ENCODE measurements at regions not wholly inside any gene's neighbourhood (a gene's known extent, or its start where the extent isn't known, plus 50 kb on each side); places are given as distances from the start of the nearest gene placed in this dataset.

DNA sequence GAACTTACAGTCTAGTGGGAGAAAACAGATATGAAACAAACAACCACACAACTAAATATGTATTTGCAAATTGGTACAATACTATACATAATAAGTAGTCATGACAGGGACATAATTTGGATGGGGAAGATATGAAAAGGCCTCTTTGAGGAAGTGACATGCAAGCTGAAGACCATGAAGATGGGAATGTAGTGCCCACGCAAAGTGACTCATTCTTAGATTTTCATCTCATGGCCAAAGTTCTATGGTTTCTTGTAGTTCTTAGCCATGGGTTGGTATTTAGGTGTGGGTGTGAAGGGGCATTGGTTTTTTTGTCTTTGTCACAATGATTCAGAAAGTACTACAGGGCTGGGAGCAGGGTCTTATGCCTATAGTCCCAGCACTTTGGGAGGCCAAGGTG lies 105.4 kb upstream of the FAM78B start:
- Histone ChIP-seq H3K27ac (ENCODE audit: low read depth, low read length) (no peak overlapping the region), H3K9me3 (ENCODE audit: insufficient read depth, low read depth, low read length) (no peaks in the 10 kb centered on the region), H3K9ac (ENCODE audit: low read length) (no peak overlapping the region), H4K20me1 (ENCODE audit: insufficient read depth, low read length) (no peaks in the 10 kb centered on the region), H3K4me1 (ENCODE audit: insufficient read depth, low read length) (no peaks in the 10 kb centered on the region), H2AFZ (ENCODE audit: low read depth, low read length) (no peak overlapping the region), H3K79me2 (ENCODE audit: insufficient read depth, low read length) (no peaks in the 10 kb centered on the region), H3K4me3 (ENCODE audit: insufficient read depth, low read depth, low read length) (no peak overlapping the region), H3K4me2 (ENCODE audit: low read length) (no peak overlapping the region), H3K27me3 (ENCODE audit: insufficient read depth, low read length) (no peaks in the 10 kb centered on the region), H3K36me3 (ENCODE audit: insufficient read depth, low read length) (no peaks in the 10 kb centered on the region)
- no peaks in the 10 kb centered on the region for H3K27me3 Mint-ChIP-seq (ENCODE audit: low read depth, unreplicated experiment)
- no peaks in the 10 kb centered on the region for H3K36me3 Mint-ChIP-seq (ENCODE audit: low read depth, unreplicated experiment)
- no peak for TF ChIP-seq EZH2 (IDR thresholded peaks at IDR 0.05; ENCODE audit: insufficient read depth, low read length)
- TF ChIP-seq, protein P1, sequence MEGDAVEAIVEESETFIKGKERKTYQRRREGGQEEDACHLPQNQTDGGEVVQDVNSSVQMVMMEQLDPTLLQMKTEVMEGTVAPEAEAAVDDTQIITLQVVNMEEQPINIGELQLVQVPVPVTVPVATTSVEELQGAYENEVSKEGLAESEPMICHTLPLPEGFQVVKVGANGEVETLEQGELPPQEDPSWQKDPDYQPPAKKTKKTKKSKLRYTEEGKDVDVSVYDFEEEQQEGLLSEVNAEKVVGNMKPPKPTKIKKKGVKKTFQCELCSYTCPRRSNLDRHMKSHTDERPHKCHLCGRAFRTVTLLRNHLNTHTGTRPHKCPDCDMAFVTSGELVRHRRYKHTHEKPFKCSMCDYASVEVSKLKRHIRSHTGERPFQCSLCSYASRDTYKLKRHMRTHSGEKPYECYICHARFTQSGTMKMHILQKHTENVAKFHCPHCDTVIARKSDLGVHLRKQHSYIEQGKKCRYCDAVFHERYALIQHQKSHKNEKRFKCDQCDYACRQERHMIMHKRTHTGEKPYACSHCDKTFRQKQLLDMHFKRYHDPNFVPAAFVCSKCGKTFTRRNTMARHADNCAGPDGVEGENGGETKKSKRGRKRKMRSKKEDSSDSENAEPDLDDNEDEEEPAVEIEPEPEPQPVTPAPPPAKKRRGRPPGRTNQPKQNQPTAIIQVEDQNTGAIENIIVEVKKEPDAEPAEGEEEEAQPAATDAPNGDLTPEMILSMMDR (IDR thresholded peaks at IDR 0.05; ENCODE audit: insufficient read depth, low read depth, low read length): no peak
- H3K9me3 Mint-ChIP-seq (ENCODE audit: unreplicated experiment): peaks cover 5% of the 10 kb centered on the region
- FAIRE-seq: no peak
- H3K4me1 Mint-ChIP-seq (ENCODE audit: low read depth, unreplicated experiment): peaks cover 2% of the 10 kb centered on the region
- H3K27ac Mint-ChIP-seq (ENCODE audit: unreplicated experiment): no peak overlapping the region
- DNase-seq (ENCODE audit: low read depth): no peak
- no peak overlapping the region for H3K4me3 Mint-ChIP-seq (ENCODE audit: unreplicated experiment)

DNA sequence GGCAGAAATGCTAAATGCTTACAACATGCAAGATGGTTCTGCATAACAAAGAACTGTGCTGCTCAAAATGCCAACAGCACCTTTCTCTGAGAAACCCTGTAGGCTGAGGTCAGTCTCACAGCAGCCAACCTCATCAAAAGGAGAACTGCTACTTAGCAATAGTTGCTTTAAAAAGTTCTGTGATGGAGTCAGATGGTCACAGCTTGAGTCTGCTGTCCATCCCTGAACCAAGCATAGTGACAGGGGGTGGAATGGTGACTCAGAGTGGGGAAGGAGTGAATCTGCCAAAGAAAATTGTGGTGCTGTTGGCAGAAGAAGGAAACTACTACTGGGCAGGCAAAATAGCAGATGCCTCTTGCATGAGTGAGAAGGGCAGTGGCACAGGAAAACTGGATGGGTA lies 106.0 kb upstream of the FAM78B start:
- Mint-ChIP-seq H3K27ac (ENCODE audit: unreplicated experiment) (no peak overlapping the region), H3K9me3 (ENCODE audit: unreplicated experiment) (peaks cover 5% of the 10 kb centered on the region), H3K4me1 (ENCODE audit: low read depth, unreplicated experiment) (peaks cover 2% of the 10 kb centered on the region), H3K36me3 (ENCODE audit: low read depth, unreplicated experiment) (peaks cover 2% of the 10 kb centered on the region), H3K4me3 (ENCODE audit: unreplicated experiment) (no peak overlapping the region), H3K27me3 (ENCODE audit: low read depth, unreplicated experiment) (no peaks in the 10 kb centered on the region)
- Histone ChIP-seq H3K9ac (ENCODE audit: low read length) (no peak overlapping the region), H2AFZ (ENCODE audit: low read depth, low read length) (no peak overlapping the region), H3K79me2 (ENCODE audit: insufficient read depth, low read length) (no peaks in the 10 kb centered on the region), H3K4me3 (ENCODE audit: insufficient read depth, low read depth, low read length) (no peak overlapping the region), H3K36me3 (ENCODE audit: insufficient read depth, low read length) (no peaks in the 10 kb centered on the region), H3K27ac (ENCODE audit: low read depth, low read length) (no peak overlapping the region), H4K20me1 (ENCODE audit: insufficient read depth, low read length) (no peaks in the 10 kb centered on the region), H3K4me2 (ENCODE audit: low read length) (no peak overlapping the region), H3K27me3 (ENCODE audit: insufficient read depth, low read length) (no peaks in the 10 kb centered on the region), H3K9me3 (ENCODE audit: insufficient read depth, low read depth, low read length) (no peaks in the 10 kb centered on the region), H3K4me1 (ENCODE audit: insufficient read depth, low read length) (no peaks in the 10 kb centered on the region)
- peak; percentile 1 for DNase-seq (ENCODE audit: low read depth)
- no peak for FAIRE-seq
- TF ChIP-seq, protein P1 (IDR thresholded peaks at IDR 0.05; ENCODE audit: insufficient read depth, low read depth, low read length): no peak
- TF ChIP-seq EZH2 (IDR thresholded peaks at IDR 0.05; ENCODE audit: insufficient read depth, low read length): no peak

GRCh38 chr1:166273618-166274017 lies 106.8 kb upstream of the FAM78B start:
- peaks cover 5% of the 10 kb centered on the region for H3K9me3 Mint-ChIP-seq (ENCODE audit: unreplicated experiment)
- no peaks in the 10 kb centered on the region for H3K9me3 ChIP-seq (ENCODE audit: insufficient read depth, low read depth, low read length)
- H2AFZ ChIP-seq (ENCODE audit: low read depth, low read length): no peak overlapping the region
- no peak for TF ChIP-seq EZH2 (IDR thresholded peaks at IDR 0.05; ENCODE audit: insufficient read depth, low read length)
- TF ChIP-seq, protein P1 (IDR thresholded peaks at IDR 0.05; ENCODE audit: insufficient read depth, low read depth, low read length): no peak
- peaks cover 2% of the 10 kb centered on the region for H3K36me3 Mint-ChIP-seq (ENCODE audit: low read depth, unreplicated experiment)
- no peak for FAIRE-seq
- H3K4me1 ChIP-seq (ENCODE audit: insufficient read depth, low read length): no peaks in the 10 kb centered on the region
- no peak overlapping the region for H3K4me3 Mint-ChIP-seq (ENCODE audit: unreplicated experiment)
- H3K9ac ChIP-seq (ENCODE audit: low read length): no peak overlapping the region
- DNase-seq (ENCODE audit: low read depth): no peak
- H3K27ac ChIP-seq (ENCODE audit: low read depth, low read length): no peak overlapping the region
- H3K4me3 ChIP-seq (ENCODE audit: insufficient read depth, low read depth, low read length): no peak overlapping the region
- H3K36me3 ChIP-seq (ENCODE audit: insufficient read depth, low read length): no peaks in the 10 kb centered on the region
- no peak overlapping the region for H3K4me2 ChIP-seq (ENCODE audit: low read length)
- H4K20me1 ChIP-seq (ENCODE audit: insufficient read depth, low read length): no peaks in the 10 kb centered on the region
- no peaks in the 10 kb centered on the region for H3K79me2 ChIP-seq (ENCODE audit: insufficient read depth, low read length)
- no peaks in the 10 kb centered on the region for H3K27me3 ChIP-seq (ENCODE audit: insufficient read depth, low read length)
- H3K27me3 Mint-ChIP-seq (ENCODE audit: low read depth, unreplicated experiment): no peaks in the 10 kb centered on the region
- H3K4me1 Mint-ChIP-seq (ENCODE audit: low read depth, unreplicated experiment): peaks cover 2% of the 10 kb centered on the region
- H3K27ac Mint-ChIP-seq (ENCODE audit: unreplicated experiment): no peak overlapping the region
